Smooth muscle cell (in vitro differentiated cells): ENCODE measurements at regions not wholly inside any gene's neighbourhood (a gene's known extent, or its start where the extent isn't known, plus 50 kb on each side); places are given as distances from the start of the nearest gene placed in this dataset.

Source experiments
- DNase-seq: peaks from one replicate; lab custom pipeline; 2025; ENCODE audit not compliant: unreplicated experiment; lab: John Stamatoyannopoulos, UW
- H2AFZ ChIP-seq: fragments of 200-600 bp; sonication (generic); 2 replicates; pipeline ENCODE4 v1.6.0; 2016; ENCODE audit warnings: antibody characterized with exemption, low read depth, mild to moderate bottlenecking
- H3F3A ChIP-seq: fragments of 200-600 bp; sonication (generic); 2 replicates; pipeline ENCODE4 v1.6.0; 2017; ENCODE audit warnings: antibody characterized with exemption, low read depth
- H3K27ac ChIP-seq: fragments of 200-600 bp; sonication (generic); 2 replicates; pipeline ENCODE4 v1.5.1; 2016; ENCODE audit warnings: low read depth, mild to moderate bottlenecking
- H3K27me3 ChIP-seq: fragments of 200-600 bp; sonication (generic); 2 replicates; pipeline ENCODE4 v1.6.1; 2016; ENCODE audit warnings: low read depth, mild to moderate bottlenecking
- H3K36me3 ChIP-seq: fragments of 200-600 bp; sonication (generic); 2 replicates; pipeline ENCODE4 v1.5.1; 2016; ENCODE audit warnings: low read depth
- H3K4me1 ChIP-seq: fragments of 200-600 bp; sonication (generic); 2 replicates; pipeline ENCODE4 v1.5.1; 2016; ENCODE audit warnings: low read depth
- H3K4me2 ChIP-seq: fragments of 200-600 bp; sonication (generic); 2 replicates; pipeline ENCODE4 v1.6.0; 2016; ENCODE audit warnings: mild to moderate bottlenecking
- H3K4me3 ChIP-seq: fragments of 200-600 bp; sonication (generic); 2 replicates; pipeline ENCODE4 v1.5.1; 2016; ENCODE audit warnings: mild to moderate bottlenecking
- H3K79me2 ChIP-seq: fragments of 200-600 bp; sonication (generic); 2 replicates; pipeline ENCODE4 v1.6.0; 2016; ENCODE audit warnings: low read depth, mild to moderate bottlenecking
- H3K9ac ChIP-seq: fragments of 200-600 bp; sonication (generic); 2 replicates; pipeline ENCODE4 v1.6.0; 2016; ENCODE audit warnings: low read depth
- H3K9me3 ChIP-seq: fragments of 200-600 bp; sonication (generic); replicated peaks from 2 replicates; pipeline ENCODE4 v1.5.1; 2016; ENCODE audit warnings: low read depth
- H4K20me1 ChIP-seq: fragments of 200-600 bp; sonication (generic); 2 replicates; pipeline ENCODE4 v1.6.0; 2016; ENCODE audit warnings: low read depth
- WGBS: methylation state at CpG from one replicate; pipeline ENCODE4 v1.1.7; 2016; ENCODE audit warnings: low lambda C conversion rate; 5-methylcytosine and 5-hydroxymethylcytosine counted together
- TF ChIP-seq, protein P1 (sequence below): fragments of 200-600 bp; sonication (generic); IDR thresholded peaks from 2 replicates; pipeline ENCODE4 v1.5.1; 2017; ENCODE audit warnings: borderline replicate concordance, mild to moderate bottlenecking, antibody characterized with exemption; ENCODE audit not compliant: insufficient read depth, poor library complexity, severe bottlenecking

DNA sequence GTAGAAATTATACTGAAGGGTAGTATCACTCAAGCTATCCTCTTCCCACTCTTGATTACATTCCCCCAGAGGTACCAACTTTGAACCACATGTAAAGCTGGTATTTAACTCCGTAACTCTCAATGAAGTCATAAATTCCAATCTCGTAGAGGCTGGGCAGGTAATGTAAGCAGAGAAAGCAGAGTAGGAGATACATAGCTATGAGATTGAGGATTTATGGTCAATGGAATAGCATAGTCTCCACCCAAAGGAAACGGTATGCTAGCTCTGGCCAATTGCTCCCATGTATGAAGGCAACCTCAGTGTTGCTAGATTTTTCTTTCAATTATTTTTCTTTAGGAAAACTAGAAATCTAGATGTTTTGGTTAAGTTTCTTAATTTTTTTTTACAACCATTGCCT is 163.1 kb upstream of the NRIP1 start:
- Histone ChIP-seq H4K20me1 (no peaks in the 10 kb centered on the region), H3K9me3 (no peaks in the 10 kb centered on the region), H3K4me2 (no peak overlapping the region), H3F3A (no peaks in the 10 kb centered on the region), H2AFZ (no peak overlapping the region), H3K36me3 (no peaks in the 10 kb centered on the region), H3K4me3 (no peak overlapping the region), H3K27ac (no peak overlapping the region), H3K27me3 (no peaks in the 10 kb centered on the region), H3K4me1 (no peaks in the 10 kb centered on the region), H3K79me2 (no peaks in the 10 kb centered on the region), H3K9ac (no peak overlapping the region)
- WGBS: 83% methylated on average over 3 of the region's 3 CpGs
- DNase-seq: no peak
- TF ChIP-seq, protein P1, sequence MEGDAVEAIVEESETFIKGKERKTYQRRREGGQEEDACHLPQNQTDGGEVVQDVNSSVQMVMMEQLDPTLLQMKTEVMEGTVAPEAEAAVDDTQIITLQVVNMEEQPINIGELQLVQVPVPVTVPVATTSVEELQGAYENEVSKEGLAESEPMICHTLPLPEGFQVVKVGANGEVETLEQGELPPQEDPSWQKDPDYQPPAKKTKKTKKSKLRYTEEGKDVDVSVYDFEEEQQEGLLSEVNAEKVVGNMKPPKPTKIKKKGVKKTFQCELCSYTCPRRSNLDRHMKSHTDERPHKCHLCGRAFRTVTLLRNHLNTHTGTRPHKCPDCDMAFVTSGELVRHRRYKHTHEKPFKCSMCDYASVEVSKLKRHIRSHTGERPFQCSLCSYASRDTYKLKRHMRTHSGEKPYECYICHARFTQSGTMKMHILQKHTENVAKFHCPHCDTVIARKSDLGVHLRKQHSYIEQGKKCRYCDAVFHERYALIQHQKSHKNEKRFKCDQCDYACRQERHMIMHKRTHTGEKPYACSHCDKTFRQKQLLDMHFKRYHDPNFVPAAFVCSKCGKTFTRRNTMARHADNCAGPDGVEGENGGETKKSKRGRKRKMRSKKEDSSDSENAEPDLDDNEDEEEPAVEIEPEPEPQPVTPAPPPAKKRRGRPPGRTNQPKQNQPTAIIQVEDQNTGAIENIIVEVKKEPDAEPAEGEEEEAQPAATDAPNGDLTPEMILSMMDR: no peak

DNA sequence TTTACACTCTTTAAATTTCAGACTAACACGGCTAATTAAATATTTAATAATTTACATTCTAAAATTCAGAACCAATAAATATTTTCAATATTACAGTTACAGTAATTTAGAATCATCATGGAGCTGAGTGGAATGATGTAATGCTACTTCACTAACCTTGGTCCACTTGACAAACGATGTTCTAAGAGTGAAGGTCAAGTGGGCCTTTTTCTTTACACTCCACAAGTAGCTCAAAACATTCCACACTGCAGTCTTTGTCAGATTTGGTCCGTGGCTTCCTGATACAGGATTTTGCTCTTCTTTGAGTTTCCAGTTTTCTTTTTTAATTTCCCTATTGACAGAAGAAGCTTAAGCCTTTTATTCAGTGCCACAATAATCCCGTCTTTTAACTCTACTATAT is 164.6 kb upstream of the NRIP1 start:
- DNase-seq: no peak
- Histone ChIP-seq H3K4me3 (no peak overlapping the region), H2AFZ (no peak overlapping the region), H3K9ac (no peak overlapping the region), H3K27me3 (no peaks in the 10 kb centered on the region), H3K79me2 (no peaks in the 10 kb centered on the region), H3K4me2 (no peak overlapping the region), H3K27ac (no peak overlapping the region), H3K36me3 (no peaks in the 10 kb centered on the region), H3K4me1 (no peaks in the 10 kb centered on the region), H4K20me1 (no peaks in the 10 kb centered on the region), H3F3A (no peaks in the 10 kb centered on the region), H3K9me3 (no peaks in the 10 kb centered on the region)
- WGBS: 91% methylated on average over 4 of the region's 4 CpGs
- TF ChIP-seq, protein P1: no peak

DNA sequence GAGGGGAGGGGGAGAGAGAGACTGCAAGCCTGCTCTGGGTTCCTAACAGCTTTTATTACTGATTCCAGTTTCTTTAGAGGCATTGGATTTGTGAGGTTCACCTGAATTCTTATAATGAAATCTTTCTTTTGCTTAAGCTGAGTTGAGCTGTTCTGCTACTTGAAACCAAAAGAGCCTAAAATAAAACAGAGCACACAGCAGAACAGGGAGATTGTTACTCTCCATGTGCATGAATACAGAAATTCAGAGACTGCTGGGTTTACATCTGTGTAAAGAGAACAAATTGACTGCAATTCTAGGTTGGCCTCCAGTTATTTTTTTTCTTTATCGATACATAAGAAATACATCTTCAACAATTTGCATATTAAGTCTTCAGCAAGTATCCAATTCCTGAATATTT is 168.8 kb upstream of the NRIP1 start:
- no peaks in the 10 kb centered on the region for H3F3A ChIP-seq
- no peak for DNase-seq
- H3K27ac ChIP-seq: no peak overlapping the region
- H3K27me3 ChIP-seq: no peaks in the 10 kb centered on the region
- no peaks in the 10 kb centered on the region for H3K4me1 ChIP-seq
- no peak overlapping the region for H2AFZ ChIP-seq
- TF ChIP-seq, protein P1: no peak
- 96% methylated on average over 1 of the region's 1 CpG for WGBS
- no peaks in the 10 kb centered on the region for H3K9me3 ChIP-seq
- no peaks in the 10 kb centered on the region for H3K79me2 ChIP-seq
- H3K36me3 ChIP-seq: no peaks in the 10 kb centered on the region
- no peaks in the 10 kb centered on the region for H4K20me1 ChIP-seq
- H3K4me3 ChIP-seq: no peak overlapping the region
- no peak overlapping the region for H3K9ac ChIP-seq
- H3K4me2 ChIP-seq: no peak overlapping the region

DNA sequence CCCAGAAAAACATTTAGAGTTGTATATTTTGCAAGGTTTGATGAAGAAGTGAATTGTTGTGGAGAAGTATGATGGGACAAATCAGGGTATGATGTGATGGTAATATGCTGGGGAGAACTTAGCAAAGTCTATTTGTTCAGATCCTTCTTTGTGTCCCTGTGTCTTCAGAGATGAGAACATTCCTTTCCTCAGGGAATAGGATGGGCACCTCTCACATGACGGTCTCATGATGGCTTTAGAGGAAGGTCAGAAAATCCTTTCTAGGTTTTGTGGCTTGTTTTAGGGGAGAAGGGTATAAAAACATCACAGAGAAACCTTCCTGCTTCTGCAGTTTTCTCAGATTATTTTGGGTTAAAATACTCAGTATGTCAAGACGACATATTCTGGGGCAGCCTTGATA is 171.3 kb upstream of the NRIP1 start:
- TF ChIP-seq, protein P1: no peak
- no peak for DNase-seq
- H3K4me1 ChIP-seq: no peaks in the 10 kb centered on the region
- no peak overlapping the region for H3K9ac ChIP-seq
- H3K4me2 ChIP-seq: no peak overlapping the region
- H3K27ac ChIP-seq: no peak overlapping the region
- no peaks in the 10 kb centered on the region for H3K27me3 ChIP-seq
- no peaks in the 10 kb centered on the region for H3K36me3 ChIP-seq
- no peaks in the 10 kb centered on the region for H3F3A ChIP-seq
- H3K4me3 ChIP-seq: no peak overlapping the region
- no peaks in the 10 kb centered on the region for H3K9me3 ChIP-seq
- 100% methylated on average over 2 of the region's 2 CpGs for WGBS
- no peak overlapping the region for H2AFZ ChIP-seq
- no peaks in the 10 kb centered on the region for H4K20me1 ChIP-seq
- no peaks in the 10 kb centered on the region for H3K79me2 ChIP-seq
